SK-N-SH (cell line): ENCODE measurements at regions not wholly inside any gene's neighbourhood (a gene's known extent, or its start where the extent isn't known, plus 50 kb on each side); places are given as distances from the start of the nearest gene placed in this dataset.

Source experiments
- CTCF ChIA-PET: fragments of 300-600, 350-600 bp; formaldehyde crosslinking; extraction: SDS; loops from one replicate; lab custom pipeline; 2021; lab: Yijun Ruan, JAX
- POLR2A ChIA-PET: fragments of 350-600 bp; sonication (Branson Sonifier 250); formaldehyde crosslinking; extraction: SDS; loops from one replicate; lab custom pipeline; 2020; ENCODE audit warnings: antibody characterized with exemption, inconsistent platforms; lab: Yijun Ruan, JAX
- DNase-seq: peaks from one replicate; pipeline ENCODE4 v3.0.0; 2012
- H2AFZ ChIP-seq: fragments of 200-600 bp; sonication (generic); 2 replicates; pipeline ENCODE4 v1.8.1; 2016; ENCODE audit warnings: antibody characterized with exemption, mild to moderate bottlenecking, low read depth
- H3F3A ChIP-seq: fragments of 200-600 bp; sonication (generic); replicated peaks from 2 replicates; pipeline ENCODE3; 2016; ENCODE audit warnings: antibody characterized with exemption, mild to moderate bottlenecking; ENCODE audit not compliant: insufficient read depth
- H3K27ac ChIP-seq, 2 experiments: fragments of 200-500 bp in 1 of 2; fragments of 200-600 bp in 1 of 2; sonication (Bioruptor generic) in 1 of 2; sonication (generic), shearing (Covaris generic) in 1 of 2; 2 replicates each; pipeline versions ENCODE4 v1.5.1 to v1.6.1; 2014 to 2016; ENCODE audit warnings: low read depth in 2 of 2, inconsistent platforms in 1 of 2, low read length in 1 of 2, mild to moderate bottlenecking in 1 of 2, mixed read lengths in 1 of 2
- H3K27me3 ChIP-seq: fragments of 200-600 bp; sonication (generic), shearing (Covaris generic); 2 replicates; pipeline ENCODE4 v1.6.1; 2016; ENCODE audit warnings: mixed run types; ENCODE audit not compliant: insufficient read depth
- H3K36me3 ChIP-seq, 2 experiments: fragments of 200-500 bp in 1 of 2; fragments of 200-600 bp in 1 of 2; sonication (Bioruptor generic) in 1 of 2; sonication (generic) in 1 of 2; replicated peaks in 1 of 2; 2 replicates each; pipeline versions ENCODE3 to v1.5.1; 2014 to 2016; ENCODE audit warnings: low read length in 1 of 2, mild to moderate bottlenecking in 1 of 2; ENCODE audit not compliant: insufficient read depth in 2 of 2, control insufficient read depth in 1 of 2
- H3K4me1 ChIP-seq, 2 experiments: fragments of 200-500 bp in 1 of 2; fragments of 200-600 bp in 1 of 2; sonication (Bioruptor generic) in 1 of 2; sonication (generic), shearing (Covaris generic) in 1 of 2; 2 replicates each; pipeline versions ENCODE4 v1.5.1 to v1.6.1; 2014 to 2016; ENCODE audit warnings: low read depth in 1 of 2, low read length in 1 of 2, mixed run types in 1 of 2; ENCODE audit not compliant: insufficient read depth in 2 of 2, control insufficient read depth in 1 of 2
- H3K4me2 ChIP-seq: fragments of 200-600 bp; sonication (generic), shearing (Covaris generic); 2 replicates; pipeline ENCODE4 v1.6.1; 2017; ENCODE audit warnings: mixed run types
- H3K4me3 ChIP-seq, 2 experiments: fragments of 200-500 bp in 1 of 2; fragments of 200-600 bp in 1 of 2; sonication (Bioruptor generic) in 1 of 2; sonication (generic), shearing (Covaris generic) in 1 of 2; 2 replicates each; pipeline versions ENCODE4 v1.5.1 to v1.8.1; 2014 to 2016; ENCODE audit warnings: low read depth in 2 of 2, inconsistent platforms in 1 of 2, low read length in 1 of 2, mild to moderate bottlenecking in 1 of 2, mixed read lengths in 1 of 2, moderate library complexity in 1 of 2
- H3K79me2 ChIP-seq: fragments of 200-600 bp; sonication (generic); 2 replicates; pipeline ENCODE4 v1.8.1; 2017; ENCODE audit warnings: mild to moderate bottlenecking; ENCODE audit not compliant: insufficient read depth
- H3K9ac ChIP-seq: fragments of 200-600 bp; sonication (generic); 2 replicates; pipeline ENCODE4 v1.6.1; 2017; ENCODE audit warnings: mixed run types
- H3K9me2 ChIP-seq: fragments of 200-600 bp; sonication (generic); 2 replicates; pipeline ENCODE4 v1.6.1; 2017; ENCODE audit warnings: mixed run types
- H3K9me3 ChIP-seq: fragments of 200-600 bp; sonication (generic); 2 replicates; pipeline ENCODE4 v1.6.1; 2017; ENCODE audit warnings: mixed run types, mild to moderate bottlenecking, moderate library complexity
- H4K20me1 ChIP-seq: fragments of 200-600 bp; sonication (generic); 2 replicates; pipeline ENCODE4 v1.6.1; 2017; ENCODE audit warnings: mild to moderate bottlenecking, mixed run types; ENCODE audit not compliant: insufficient read depth
- FOSL2 ChIP-seq: IDR thresholded peaks from 2 replicates; pipeline ENCODE4 v1.4.0; 2012; ENCODE audit warnings: low read depth, mild to moderate bottlenecking, moderate library complexity, borderline replicate concordance
- FOXM1 ChIP-seq: IDR thresholded peaks from 2 replicates; pipeline ENCODE4 v1.4.0; 2012; ENCODE audit warnings: low read depth, mild to moderate bottlenecking
- GABPA ChIP-seq: IDR thresholded peaks from 2 replicates; pipeline ENCODE4 v1.4.0; 2012; ENCODE audit warnings: low read depth, mild to moderate bottlenecking
- MAX ChIP-seq: IDR thresholded peaks from 2 replicates; pipeline ENCODE4 v1.4.0; 2012; ENCODE audit warnings: low read depth
- MEF2A ChIP-seq: IDR thresholded peaks from 2 replicates; pipeline ENCODE4 v1.4.0; 2012; ENCODE audit warnings: low read depth, borderline replicate concordance
- MXI1 ChIP-seq: IDR thresholded peaks from 2 replicates; pipeline ENCODE4 v1.6.1; 2012; ENCODE audit warnings: mild to moderate bottlenecking, low read depth, low read length, improper control_type of control experiment
- RFX5 ChIP-seq: IDR thresholded peaks from 2 replicates; pipeline ENCODE4 v1.6.1; 2012; ENCODE audit warnings: mild to moderate bottlenecking, improper control_type of control experiment, low read length
- USF2 ChIP-seq: fragments of 150-350 bp; IDR thresholded peaks from 2 replicates; pipeline ENCODE4 v1.6.1; 2017; ENCODE audit warnings: antibody characterized with exemption, low read length, low read depth, borderline replicate concordance
- YY1 ChIP-seq: IDR thresholded peaks from 2 replicates; pipeline ENCODE4 v1.4.0; 2012; ENCODE audit warnings: low read depth, mild to moderate bottlenecking
- WGBS: methylation state at CpG from one replicate; pipeline ENCODE4 v1.1.6; 2017; ENCODE audit warnings: low lambda C conversion rate; 5-methylcytosine and 5-hydroxymethylcytosine counted together
- TF ChIP-seq, protein P1 (sequence below): IDR thresholded peaks from 2 replicates; pipeline ENCODE4 v1.4.0; 2012; ENCODE audit warnings: low read depth, borderline replicate concordance
- TF ChIP-seq, protein P2 (sequence below): IDR thresholded peaks from 2 replicates; pipeline ENCODE4; 2012

DNA sequence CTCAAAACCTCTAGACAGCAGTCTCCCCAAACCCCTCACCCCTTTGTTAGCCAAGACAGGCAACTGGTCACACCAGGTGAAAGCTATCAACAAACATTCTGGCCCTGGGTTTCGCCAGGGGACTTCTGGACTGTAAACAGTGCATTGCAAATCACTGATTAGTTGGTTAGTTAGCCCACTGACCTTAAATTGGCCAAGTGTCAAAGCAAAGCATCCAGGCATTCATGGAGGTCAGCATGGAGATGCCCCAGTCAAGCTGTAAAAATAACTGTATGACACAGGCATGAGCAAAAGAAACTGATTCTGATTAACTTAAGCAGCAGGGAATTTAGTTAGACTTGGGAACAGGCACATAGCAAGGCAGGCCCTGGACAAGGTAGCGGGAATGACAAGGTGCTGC, 156.0 kb upstream of the TTC29 start (continued):
- TF ChIP-seq USF2 (no peak), FOSL2 (no peak), MXI1 (no peak)
- TF ChIP-seq, all 33 proteins: peak for 0

DNA sequence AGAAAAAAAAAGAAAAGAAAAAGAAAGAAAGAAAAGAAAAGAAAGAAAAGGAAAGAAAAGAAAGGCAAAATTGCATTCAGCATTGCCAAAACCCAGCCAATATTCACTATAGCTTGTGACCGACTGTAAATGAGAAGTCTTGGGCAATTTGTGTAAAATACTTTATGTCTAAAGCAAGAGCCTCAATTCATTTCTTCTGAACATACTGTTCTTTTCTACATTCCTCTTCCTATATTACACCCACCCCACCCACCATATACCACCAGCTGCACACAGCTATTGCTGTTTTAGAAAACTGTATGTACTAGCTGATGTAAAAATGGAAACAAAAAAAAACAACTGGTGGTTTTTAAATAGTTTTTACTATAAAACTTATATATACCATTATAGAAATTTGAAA, 156.9 kb upstream of the TTC29 start:
- POLR2A ChIA-PET: no interaction called here
- Histone ChIP-seq H3K4me3 (no peak overlapping the region), H3F3A (peaks cover 5% of the 10 kb centered on the region), H3K9me2 (no peaks in the 10 kb centered on the region), H3K9ac (no peak overlapping the region), H3K36me3 (no peaks in the 10 kb centered on the region), H2AFZ (no peak overlapping the region), H3K79me2 (no peaks in the 10 kb centered on the region), H3K4me2 (no peak overlapping the region), H4K20me1 (no peaks in the 10 kb centered on the region), H3K4me1 (peaks cover 4 to 6% of the 10 kb centered on the region in 2 experiments; a peak in 2 of 4 replicates), H3K9me3 (no peaks in the 10 kb centered on the region), H3K27ac (no peak overlapping the region; a peak in 1 of 4 replicates)
- no peak for DNase-seq
- TF ChIP-seq, protein P1, sequence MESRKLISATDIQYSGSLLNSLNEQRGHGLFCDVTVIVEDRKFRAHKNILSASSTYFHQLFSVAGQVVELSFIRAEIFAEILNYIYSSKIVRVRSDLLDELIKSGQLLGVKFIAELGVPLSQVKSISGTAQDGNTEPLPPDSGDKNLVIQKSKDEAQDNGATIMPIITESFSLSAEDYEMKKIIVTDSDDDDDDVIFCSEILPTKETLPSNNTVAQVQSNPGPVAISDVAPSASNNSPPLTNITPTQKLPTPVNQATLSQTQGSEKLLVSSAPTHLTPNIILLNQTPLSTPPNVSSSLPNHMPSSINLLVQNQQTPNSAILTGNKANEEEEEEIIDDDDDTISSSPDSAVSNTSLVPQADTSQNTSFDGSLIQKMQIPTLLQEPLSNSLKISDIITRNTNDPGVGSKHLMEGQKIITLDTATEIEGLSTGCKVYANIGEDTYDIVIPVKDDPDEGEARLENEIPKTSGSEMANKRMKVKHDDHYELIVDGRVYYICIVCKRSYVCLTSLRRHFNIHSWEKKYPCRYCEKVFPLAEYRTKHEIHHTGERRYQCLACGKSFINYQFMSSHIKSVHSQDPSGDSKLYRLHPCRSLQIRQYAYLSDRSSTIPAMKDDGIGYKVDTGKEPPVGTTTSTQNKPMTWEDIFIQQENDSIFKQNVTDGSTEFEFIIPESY: no peak
- no peak for TF ChIP-seq MAX
- TF ChIP-seq USF2: no peak
- TF ChIP-seq YY1: no peak
- no peak for TF ChIP-seq FOXM1
- TF ChIP-seq GABPA: no peak
- TF ChIP-seq, protein P2, sequence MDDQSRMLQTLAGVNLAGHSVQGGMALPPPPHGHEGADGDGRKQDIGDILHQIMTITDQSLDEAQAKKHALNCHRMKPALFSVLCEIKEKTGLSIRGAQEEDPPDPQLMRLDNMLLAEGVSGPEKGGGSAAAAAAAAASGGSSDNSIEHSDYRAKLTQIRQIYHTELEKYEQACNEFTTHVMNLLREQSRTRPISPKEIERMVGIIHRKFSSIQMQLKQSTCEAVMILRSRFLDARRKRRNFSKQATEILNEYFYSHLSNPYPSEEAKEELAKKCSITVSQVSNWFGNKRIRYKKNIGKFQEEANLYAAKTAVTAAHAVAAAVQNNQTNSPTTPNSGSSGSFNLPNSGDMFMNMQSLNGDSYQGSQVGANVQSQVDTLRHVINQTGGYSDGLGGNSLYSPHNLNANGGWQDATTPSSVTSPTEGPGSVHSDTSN: no peak
- TF ChIP-seq RFX5: no peak
- TF ChIP-seq MEF2A: no peak
- TF ChIP-seq, all 33 proteins: peak for 0
- WGBS: 100% methylated on average over 1 of the region's 1 CpG
- no peaks in the 10 kb centered on the region for H3K27me3 ChIP-seq
- CTCF ChIA-PET: interaction anchor here (0.8 to 1.5 kb wide), 3 partner anchors 8 to 760 kb away, joined by 3 to 6 read pairs (median 4); no protein-coding TSS in a partner anchor
